Stimulated activated effector memory CD8-positive, alpha-beta T cell treated with anti-CD3 and anti-CD28 coated beads, Interleukin-12 subunit alpha, Interleukin-12 subunit beta, amount 100 ng/mL, for 72 hours (primary cell): ENCODE measurements at regions not wholly inside any gene's neighbourhood (a gene's known extent, or its start where the extent isn't known, plus 50 kb on each side); places are given as distances from the start of the nearest gene placed in this dataset.
"Not testable (repeated sequence)": the region's sequence is repeated elsewhere in the genome, so short reads cannot be mapped to it uniquely, and the experiment has no call there.

ENCODE experiments used
- ATAC-seq: fragments of 150-1000 bp; cut with Tn5 transposase; 2 replicates; pipeline ENCODE4 v1.10.0; 2021
- DNase-seq, 2 donors: peaks; one replicate each; pipeline ENCODE4 v3.0.0; 2021 to 2022; ENCODE audit warnings: low spot score in 2 of 2
- H3K27ac Mint-ChIP-seq: one replicate; pipeline ENCODE4 v1.8.0; 2022; ENCODE audit warnings: mild to moderate bottlenecking, mixed read lengths
- H3K36me3 Mint-ChIP-seq: one replicate; pipeline ENCODE4 v1.8.0; 2022; ENCODE audit warnings: mild to moderate bottlenecking, mixed read lengths
- H3K4me1 Mint-ChIP-seq: one replicate; pipeline ENCODE4 v1.8.0; 2022; ENCODE audit warnings: mixed read lengths
- H3K4me3 Mint-ChIP-seq: one replicate; pipeline ENCODE4 v1.8.0; 2022; ENCODE audit warnings: mild to moderate bottlenecking, mixed read lengths
- H3K9me3 Mint-ChIP-seq: one replicate; pipeline ENCODE4 v1.8.0; 2022; ENCODE audit warnings: mixed read lengths

GRCh38 chr13:55602784-55603183, 1537.9 kb upstream of the PRR20A start:
- H3K9me3 Mint-ChIP-seq: peaks cover 2% of the 10 kb centered on the region
- H3K4me1 Mint-ChIP-seq: no peaks in the 10 kb centered on the region
- no peak overlapping the region for H3K4me3 Mint-ChIP-seq
- no peak for ATAC-seq
- H3K27ac Mint-ChIP-seq: no peak overlapping the region
- H3K36me3 Mint-ChIP-seq: no peaks in the 10 kb centered on the region
- DNase-seq: no peak

- no peak overlapping the region for H3K27ac Mint-ChIP-seq
- ATAC-seq (no peak), DNase-seq (no peak)
- H3K9me3 Mint-ChIP-seq: peaks cover 5% of the 10 kb centered on the region
- no peaks in the 10 kb centered on the region for H3K36me3 Mint-ChIP-seq
- H3K4me1 Mint-ChIP-seq: no peaks in the 10 kb centered on the region
- H3K4me3 Mint-ChIP-seq: no peak overlapping the region
These were observed 1534.6 kb upstream of the PRR20A start for GRCh38 chr13:55606045-55606665.

- Mint-ChIP-seq H3K4me1 (no peaks in the 10 kb centered on the region), H3K27ac (no peak overlapping the region), H3K36me3 (no peaks in the 10 kb centered on the region), H3K4me3 (no peak overlapping the region), H3K9me3 (peaks cover 6% of the 10 kb centered on the region)
- ATAC-seq (no peak), DNase-seq (no peak)
These were observed 1527.1 kb upstream of the PRR20A start for GRCh38 chr13:55613429-55614187.

- no peaks in the 10 kb centered on the region for H3K4me1 Mint-ChIP-seq
- DNase-seq: no peak
- peaks cover 4% of the 10 kb centered on the region for H3K9me3 Mint-ChIP-seq
- no peak overlapping the region for H3K27ac Mint-ChIP-seq
- no peak for ATAC-seq
- no peak overlapping the region for H3K4me3 Mint-ChIP-seq
- no peaks in the 10 kb centered on the region for H3K36me3 Mint-ChIP-seq
These were observed 1525.6 kb upstream of the PRR20A start for GRCh38 chr13:55615081-55615480.

- DNase-seq (no peak), ATAC-seq (no peak)
- peaks cover 6% of the 10 kb centered on the region for H3K9me3 Mint-ChIP-seq
These were observed 1523.5 kb upstream of the PRR20A start for GRCh38 chr13:55617241-55617640.

GRCh38 chr13:55627221-55627620, 1513.5 kb upstream of the PRR20A start:
- no peak overlapping the region for H3K4me3 Mint-ChIP-seq
- DNase-seq: no peak
- H3K9me3 Mint-ChIP-seq: peaks cover 22% of the 10 kb centered on the region
- ATAC-seq: no peak
- H3K27ac Mint-ChIP-seq: no peak overlapping the region
- H3K4me1 Mint-ChIP-seq: no peaks in the 10 kb centered on the region
- H3K36me3 Mint-ChIP-seq: no peaks in the 10 kb centered on the region

More at GRCh38 chr13:55617241-55617640, 1523.5 kb upstream of the PRR20A start:
- Mint-ChIP-seq H3K27ac (no peak overlapping the region), H3K36me3 (no peaks in the 10 kb centered on the region), H3K4me1 (no peaks in the 10 kb centered on the region), H3K4me3 (no peak overlapping the region)

GRCh38 chr13:55632402-55632801, 1508.3 kb upstream of the PRR20A start:
- Mint-ChIP-seq H3K27ac (no peak overlapping the region), H3K36me3 (no peaks in the 10 kb centered on the region), H3K9me3 (peaks cover 20% of the 10 kb centered on the region), H3K4me1 (no peaks in the 10 kb centered on the region), H3K4me3 (no peak overlapping the region)
- DNase-seq (no peak), ATAC-seq (no peak)

GRCh38 chr13:55649485-55649884, 1491.2 kb upstream of the PRR20A start:
- Mint-ChIP-seq H3K4me3 (no peak overlapping the region), H3K9me3 (peaks cover 3% of the 10 kb centered on the region), H3K27ac (no peak overlapping the region), H3K36me3 (no peaks in the 10 kb centered on the region), H3K4me1 (no peaks in the 10 kb centered on the region)
- DNase-seq (no peak), ATAC-seq (no peak)

GRCh38 chr13:55652657-55653056, 1488.1 kb upstream of the PRR20A start:
- no peak for DNase-seq
- no peaks in the 10 kb centered on the region for H3K4me1 Mint-ChIP-seq
- H3K9me3 Mint-ChIP-seq: peaks cover 23% of the 10 kb centered on the region
- no peaks in the 10 kb centered on the region for H3K36me3 Mint-ChIP-seq
- no peak overlapping the region for H3K4me3 Mint-ChIP-seq
- ATAC-seq: no peak
- no peak overlapping the region for H3K27ac Mint-ChIP-seq

- H3K36me3 Mint-ChIP-seq: no peaks in the 10 kb centered on the region
- H3K4me3 Mint-ChIP-seq: no peak overlapping the region
- peaks cover 24% of the 10 kb centered on the region for H3K9me3 Mint-ChIP-seq
- ATAC-seq (no peak), DNase-seq (no peak)
- no peak overlapping the region for H3K27ac Mint-ChIP-seq
- H3K4me1 Mint-ChIP-seq: no peaks in the 10 kb centered on the region
These were observed 1487.2 kb upstream of the PRR20A start for GRCh38 chr13:55653497-55653896.

- Mint-ChIP-seq H3K36me3 (no peaks in the 10 kb centered on the region), H3K27ac (no peak overlapping the region), H3K4me3 (no peak overlapping the region), H3K4me1 (no peaks in the 10 kb centered on the region), H3K9me3 (peaks cover 24% of the 10 kb centered on the region)
- ATAC-seq (no peak), DNase-seq (no peak)
These were observed 1486.5 kb upstream of the PRR20A start for GRCh38 chr13:55654243-55654642.

- H3K4me1 Mint-ChIP-seq, H3K36me3 Mint-ChIP-seq, H3K4me3 Mint-ChIP-seq, DNase-seq, ATAC-seq, H3K27ac Mint-ChIP-seq: not testable (repeated sequence)
- peaks cover 29% of the 10 kb centered on the region for H3K9me3 Mint-ChIP-seq
These were observed 1480.5 kb upstream of the PRR20A start for GRCh38 chr13:55660264-55660663.

GRCh38 chr13:55660851-55661250, 1479.9 kb upstream of the PRR20A start:
- Mint-ChIP-seq H3K4me3 (no peak overlapping the region), H3K9me3 (peaks cover 25% of the 10 kb centered on the region), H3K36me3 (no peaks in the 10 kb centered on the region), H3K4me1 (no peaks in the 10 kb centered on the region), H3K27ac (no peak overlapping the region)
- ATAC-seq (no peak), DNase-seq (no peak)

- Mint-ChIP-seq H3K4me3 (no peak overlapping the region), H3K4me1 (no peaks in the 10 kb centered on the region), H3K36me3 (no peaks in the 10 kb centered on the region), H3K9me3 (peaks cover 21% of the 10 kb centered on the region), H3K27ac (no peak overlapping the region)
- ATAC-seq (no peak), DNase-seq (no peak)
These were observed 1479.2 kb upstream of the PRR20A start for GRCh38 chr13:55661505-55661904.

- no peak overlapping the region for H3K27ac Mint-ChIP-seq
- no peak for DNase-seq
- no peaks in the 10 kb centered on the region for H3K4me1 Mint-ChIP-seq
- ATAC-seq: no peak
- no peak overlapping the region for H3K4me3 Mint-ChIP-seq
- peaks cover 12% of the 10 kb centered on the region for H3K9me3 Mint-ChIP-seq
- H3K36me3 Mint-ChIP-seq: no peaks in the 10 kb centered on the region
These were observed 1476.5 kb upstream of the PRR20A start for GRCh38 chr13:55664178-55664577.

- Mint-ChIP-seq H3K27ac (no peak overlapping the region), H3K36me3 (no peaks in the 10 kb centered on the region), H3K9me3 (peaks cover 8% of the 10 kb centered on the region), H3K4me3 (no peak overlapping the region), H3K4me1 (no peaks in the 10 kb centered on the region)
- DNase-seq (no peak), ATAC-seq (no peak)
These were observed 1471.7 kb upstream of the PRR20A start for GRCh38 chr13:55669051-55669450.
